ENCODE measurements at regions not wholly inside any gene's neighbourhood (a gene's known extent, or its start where the extent isn't known, plus 50 kb on each side); places are given as distances from the start of the nearest gene placed in this dataset.
"Not testable (repeated sequence)": the region's sequence is repeated elsewhere in the genome, so short reads cannot be mapped to it uniquely, and the experiment has no call there.

DNA sequence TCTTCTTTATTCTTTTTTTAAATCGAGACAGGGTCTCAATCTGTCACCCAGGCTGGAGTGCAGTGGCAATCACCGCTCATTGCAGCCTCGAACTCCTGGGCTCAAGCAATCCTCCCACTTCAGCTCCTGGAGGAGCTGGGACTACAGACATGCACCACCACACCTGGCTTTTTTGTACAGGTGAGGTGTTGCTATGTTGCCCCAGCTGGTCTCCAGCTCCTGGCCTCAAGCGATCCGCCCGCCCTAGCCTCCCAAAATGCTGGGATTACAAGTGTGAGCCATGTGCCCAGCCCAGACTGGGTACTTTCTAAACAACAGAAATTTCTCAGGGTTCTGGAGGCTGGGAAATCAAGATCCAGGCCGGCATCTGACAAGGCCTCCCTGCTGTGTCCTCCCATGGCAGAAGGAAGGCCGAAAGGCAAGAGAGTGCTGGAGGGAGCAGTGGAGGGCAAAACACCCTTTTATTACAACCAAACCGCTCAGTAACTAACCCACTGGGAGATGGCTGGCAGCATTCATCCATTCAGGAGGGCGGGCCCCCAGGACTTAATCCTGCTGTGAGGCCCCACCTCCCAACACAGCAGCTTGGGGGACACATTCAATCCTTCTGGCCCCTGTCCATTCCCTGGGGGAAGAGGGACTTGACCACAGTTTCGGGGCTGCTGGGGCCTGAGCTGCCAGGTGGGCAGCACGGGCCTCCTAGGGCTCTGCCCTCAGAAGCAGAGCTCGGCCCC is 76.6 kb downstream of the KCNJ18 start:
- TF ChIP-seq, protein P1, sequence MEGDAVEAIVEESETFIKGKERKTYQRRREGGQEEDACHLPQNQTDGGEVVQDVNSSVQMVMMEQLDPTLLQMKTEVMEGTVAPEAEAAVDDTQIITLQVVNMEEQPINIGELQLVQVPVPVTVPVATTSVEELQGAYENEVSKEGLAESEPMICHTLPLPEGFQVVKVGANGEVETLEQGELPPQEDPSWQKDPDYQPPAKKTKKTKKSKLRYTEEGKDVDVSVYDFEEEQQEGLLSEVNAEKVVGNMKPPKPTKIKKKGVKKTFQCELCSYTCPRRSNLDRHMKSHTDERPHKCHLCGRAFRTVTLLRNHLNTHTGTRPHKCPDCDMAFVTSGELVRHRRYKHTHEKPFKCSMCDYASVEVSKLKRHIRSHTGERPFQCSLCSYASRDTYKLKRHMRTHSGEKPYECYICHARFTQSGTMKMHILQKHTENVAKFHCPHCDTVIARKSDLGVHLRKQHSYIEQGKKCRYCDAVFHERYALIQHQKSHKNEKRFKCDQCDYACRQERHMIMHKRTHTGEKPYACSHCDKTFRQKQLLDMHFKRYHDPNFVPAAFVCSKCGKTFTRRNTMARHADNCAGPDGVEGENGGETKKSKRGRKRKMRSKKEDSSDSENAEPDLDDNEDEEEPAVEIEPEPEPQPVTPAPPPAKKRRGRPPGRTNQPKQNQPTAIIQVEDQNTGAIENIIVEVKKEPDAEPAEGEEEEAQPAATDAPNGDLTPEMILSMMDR (IDR thresholded peaks at IDR 0.05) = not testable (repeated sequence)
- not testable (repeated sequence) for TF ChIP-seq RCOR1 (IDR thresholded peaks at IDR 0.05; ENCODE audit: low read depth, low read length); POLR2A (IDR thresholded peaks at IDR 0.05; ENCODE audit: low read length); EP300 (IDR thresholded peaks at IDR 0.05); RNF2 (IDR thresholded peaks at IDR 0.05; ENCODE audit: borderline replicate concordance, low read depth)
- TF ChIP-seq, protein P2, sequence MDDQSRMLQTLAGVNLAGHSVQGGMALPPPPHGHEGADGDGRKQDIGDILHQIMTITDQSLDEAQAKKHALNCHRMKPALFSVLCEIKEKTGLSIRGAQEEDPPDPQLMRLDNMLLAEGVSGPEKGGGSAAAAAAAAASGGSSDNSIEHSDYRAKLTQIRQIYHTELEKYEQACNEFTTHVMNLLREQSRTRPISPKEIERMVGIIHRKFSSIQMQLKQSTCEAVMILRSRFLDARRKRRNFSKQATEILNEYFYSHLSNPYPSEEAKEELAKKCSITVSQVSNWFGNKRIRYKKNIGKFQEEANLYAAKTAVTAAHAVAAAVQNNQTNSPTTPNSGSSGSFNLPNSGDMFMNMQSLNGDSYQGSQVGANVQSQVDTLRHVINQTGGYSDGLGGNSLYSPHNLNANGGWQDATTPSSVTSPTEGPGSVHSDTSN (IDR thresholded peaks at IDR 0.05) = not testable (repeated sequence)
